Inferior parietal cortex (tissue), 1 donor: ENCODE measurements at regions not wholly inside any gene's neighbourhood (a gene's known extent, or its start where the extent isn't known, plus 50 kb on each side); places are given as distances from the start of the nearest gene placed in this dataset.
"Not testable (repeated sequence)": the region's sequence is repeated elsewhere in the genome, so short reads cannot be mapped to it uniquely, and the experiment has no call there.

Source experiments
- DNase-seq: peaks from one replicate; pipeline ENCODE4 v3.0.0-alpha.2; 2016; ENCODE audit errors: extremely low spot score

DNA sequence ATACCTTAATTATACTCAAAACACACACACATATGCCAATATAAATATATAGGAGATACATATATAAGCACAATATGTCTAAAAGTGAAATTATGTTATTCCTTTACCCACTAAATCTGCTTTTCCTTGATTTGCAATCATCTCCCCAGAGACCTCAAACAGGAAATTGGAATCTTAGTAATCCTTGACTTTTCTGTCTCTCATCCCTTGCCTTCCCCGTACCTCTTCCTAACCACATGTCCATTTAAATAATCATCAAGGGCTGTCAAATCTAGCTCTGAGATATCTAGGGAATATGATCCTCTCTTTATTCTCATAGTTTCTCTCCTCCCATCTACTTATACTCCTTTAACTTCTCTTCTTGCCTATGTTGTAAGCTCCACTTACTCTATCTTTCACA is 336.6 kb downstream of the HGF start:
- DNase-seq = no peak

DNA sequence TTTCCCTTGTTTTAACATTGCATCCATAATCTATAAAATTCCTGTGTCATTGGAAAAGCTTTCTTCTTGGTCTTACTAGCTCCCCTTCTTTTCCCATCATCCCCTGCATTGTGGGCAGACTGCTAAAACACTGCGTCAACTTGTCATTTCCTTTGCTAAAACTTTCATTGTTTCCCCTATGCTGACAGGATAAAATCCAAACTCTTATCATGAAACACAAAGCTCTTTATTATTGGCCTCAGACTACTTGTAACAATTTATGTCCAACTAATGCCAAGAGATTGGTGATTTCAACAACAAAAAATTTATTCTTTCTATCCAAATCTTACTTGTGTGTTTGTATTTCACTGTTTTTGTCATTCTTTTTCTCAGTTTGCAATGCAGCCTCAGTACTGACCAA is 339.1 kb downstream of the HGF start:
- no peak for DNase-seq

DNA sequence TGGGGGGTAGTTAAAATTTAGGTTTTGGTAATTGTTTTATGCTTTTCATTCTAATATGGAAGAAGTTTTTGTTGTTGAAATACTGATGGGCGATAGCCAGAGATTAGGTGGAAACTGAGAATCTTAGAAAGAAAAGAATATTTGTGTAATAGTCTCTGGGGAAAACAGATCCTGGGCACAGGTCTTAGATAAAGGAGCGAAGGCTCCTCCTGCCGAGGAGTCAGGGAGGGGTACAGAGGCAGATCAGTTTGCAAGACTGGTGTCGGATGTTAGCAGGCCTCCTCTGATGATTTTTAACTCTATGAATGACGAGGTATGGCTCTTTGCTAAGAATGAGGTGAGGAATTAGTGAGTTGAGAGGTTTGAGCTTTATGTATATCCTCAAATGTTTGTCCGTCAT is 339.7 kb downstream of the HGF start:
- no peak for DNase-seq

GRCh38 chr7:81427461-81427860 is 342.4 kb downstream of the HGF start:
- DNase-seq = no peak

- DNase-seq = no peak
Observed at GRCh38 chr7:81420526-81421226, 349.2 kb downstream of the HGF start.

DNA sequence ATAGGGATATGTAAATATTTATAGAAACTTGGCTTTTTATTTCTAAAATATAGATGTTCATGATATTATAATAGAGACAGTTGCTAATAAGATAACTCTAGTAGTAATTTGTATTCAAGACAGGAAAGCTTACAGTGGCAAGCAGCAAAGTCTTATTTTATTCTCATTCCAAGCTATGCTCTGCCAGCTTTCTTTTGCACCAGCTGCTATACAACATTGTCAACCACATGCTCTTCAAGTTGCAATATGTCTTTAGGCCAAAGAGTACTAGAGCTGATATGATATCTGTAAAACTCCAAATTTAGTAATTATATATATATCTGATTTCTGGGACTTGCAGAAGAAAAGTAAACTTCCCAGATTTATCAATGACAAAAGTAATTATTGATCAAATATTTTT is 350.1 kb downstream of the HGF start:
- peak; percentile 6 for DNase-seq

- no peak for DNase-seq
Observed at GRCh38 chr7:81416659-81417058, 353.2 kb downstream of the HGF start.

DNA sequence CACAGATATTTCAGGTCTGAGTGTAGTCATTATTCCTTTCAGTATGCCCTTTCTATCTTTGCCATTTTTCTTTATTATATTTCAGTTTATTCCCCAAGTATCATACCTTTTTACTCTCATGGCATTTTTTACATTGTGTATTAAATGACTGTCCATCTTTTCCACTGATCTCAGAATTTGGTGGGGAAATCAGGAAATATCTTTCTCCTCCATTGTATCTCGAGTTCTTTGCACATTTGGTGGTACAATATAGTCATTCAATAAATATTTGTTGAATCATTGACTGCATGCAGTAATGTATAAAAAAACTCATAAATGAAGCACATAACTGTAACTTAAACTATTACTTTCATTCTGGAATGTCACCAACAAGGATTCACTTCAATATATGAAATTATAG is 354.7 kb downstream of the HGF start:
- DNase-seq = no peak

GRCh38 chr7:81414411-81414810 is 355.4 kb downstream of the HGF start:
- DNase-seq = no peak

GRCh38 chr7:81410471-81411117 is 359.3 kb downstream of the HGF start:
- DNase-seq = no peak

DNA sequence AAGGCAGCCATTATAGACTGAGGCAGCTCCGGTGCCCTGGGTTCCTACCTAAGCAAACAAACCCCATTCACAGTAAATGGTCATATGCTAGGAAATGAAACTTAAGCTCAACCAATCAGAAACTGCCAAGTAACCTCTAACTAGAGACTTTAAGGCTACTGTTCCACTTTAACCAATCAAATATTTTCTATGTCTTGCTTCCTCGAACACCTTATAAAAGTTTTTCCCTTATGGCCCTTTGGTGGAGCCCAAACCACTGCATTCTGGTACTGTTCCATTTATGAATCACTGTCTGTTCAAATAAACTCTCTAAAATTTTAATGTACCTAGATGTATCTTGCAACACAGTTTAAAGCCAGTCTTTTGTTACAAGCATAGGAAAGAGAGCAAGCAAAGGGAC is 361.1 kb downstream of the HGF start:
- no peak for DNase-seq

DNA sequence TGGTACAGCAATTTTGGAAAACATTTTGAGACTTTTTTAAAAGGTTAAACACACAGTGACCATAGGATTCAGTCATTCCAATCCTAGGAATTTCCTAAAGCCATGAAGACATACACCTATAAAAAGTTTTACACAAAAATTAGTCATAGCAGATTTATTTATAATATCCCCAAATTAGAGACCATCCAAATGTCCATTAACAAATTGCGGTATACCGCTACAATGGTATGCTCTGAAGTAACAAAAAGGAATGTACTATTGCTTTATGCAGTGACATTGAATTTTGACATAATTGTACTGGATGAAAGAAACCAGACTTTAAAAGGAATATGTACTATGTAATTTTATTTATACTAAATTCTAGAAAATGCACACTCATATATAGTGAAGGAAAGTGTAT is 362.8 kb downstream of the HGF start:
- DNase-seq = no peak

GRCh38 chr7:81404669-81405068 is 365.2 kb downstream of the HGF start:
- no peak for DNase-seq

- DNase-seq = no peak
Observed at GRCh38 chr7:81402227-81402626, 367.6 kb downstream of the HGF start.

- no peak for DNase-seq
Observed at GRCh38 chr7:81399471-81399870, 370.4 kb downstream of the HGF start.

- no peak for DNase-seq
Observed at GRCh38 chr7:81394029-81394428, 375.8 kb downstream of the HGF start.

GRCh38 chr7:81393018-81393417 is 376.8 kb downstream of the HGF start:
- DNase-seq = no peak

GRCh38 chr7:81385370-81385769 is 384.5 kb downstream of the HGF start:
- DNase-seq = no peak

DNA sequence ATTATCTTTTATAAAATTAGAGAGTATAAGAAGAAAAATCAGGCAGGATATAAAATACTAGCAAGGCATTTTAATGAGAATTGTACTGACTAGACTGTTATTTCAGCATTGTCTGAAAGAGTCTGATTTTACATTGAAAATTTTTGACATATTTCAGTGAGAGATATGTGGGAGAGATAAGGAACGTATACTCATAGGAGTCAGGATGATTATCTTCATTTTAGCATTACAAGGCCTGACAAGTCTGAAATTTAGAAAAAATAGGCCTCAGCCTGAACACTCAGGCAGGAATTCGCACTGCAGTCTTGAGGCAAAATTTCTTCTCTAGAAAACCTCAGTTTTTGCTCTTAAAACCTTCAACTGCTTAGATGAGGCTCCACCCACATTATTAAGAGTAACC is 386.0 kb downstream of the HGF start:
- no peak for DNase-seq

GRCh38 chr7:81374641-81375040 is 395.2 kb downstream of the HGF start:
- DNase-seq = not testable (repeated sequence)

DNA sequence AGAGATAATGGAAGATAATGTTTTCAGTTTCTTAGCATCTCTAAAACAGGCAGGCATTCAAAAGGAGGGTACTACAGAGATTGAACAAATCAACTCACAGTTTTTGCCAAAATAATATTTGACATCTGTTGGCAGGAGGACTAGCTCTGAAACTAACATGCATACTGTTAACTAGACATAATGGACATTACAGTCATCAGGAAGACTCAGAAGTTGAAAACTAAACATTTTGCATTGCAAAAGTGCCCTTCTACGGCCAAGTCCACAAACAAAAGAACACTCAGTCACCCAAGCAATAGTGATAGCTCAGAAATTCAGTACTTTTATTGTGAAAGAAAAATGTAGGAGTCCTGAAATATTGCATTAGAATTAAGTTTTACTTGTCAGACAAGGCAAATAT is 399.0 kb downstream of the HGF start:
- no peak for DNase-seq

- peak; percentile 5 for DNase-seq
Observed at GRCh38 chr7:81367326-81367931, 402.4 kb downstream of the HGF start.

- DNase-seq = no peak
Observed at GRCh38 chr7:81366546-81366945, 403.3 kb downstream of the HGF start.
